ENCODE measurements at regions not wholly inside any gene's neighbourhood (a gene's known extent, or its start where the extent isn't known, plus 50 kb on each side); places are given as distances from the start of the nearest gene placed in this dataset.
"Not testable (repeated sequence)": the region's sequence is repeated elsewhere in the genome, so short reads cannot be mapped to it uniquely, and the experiment has no call there.

DNA sequence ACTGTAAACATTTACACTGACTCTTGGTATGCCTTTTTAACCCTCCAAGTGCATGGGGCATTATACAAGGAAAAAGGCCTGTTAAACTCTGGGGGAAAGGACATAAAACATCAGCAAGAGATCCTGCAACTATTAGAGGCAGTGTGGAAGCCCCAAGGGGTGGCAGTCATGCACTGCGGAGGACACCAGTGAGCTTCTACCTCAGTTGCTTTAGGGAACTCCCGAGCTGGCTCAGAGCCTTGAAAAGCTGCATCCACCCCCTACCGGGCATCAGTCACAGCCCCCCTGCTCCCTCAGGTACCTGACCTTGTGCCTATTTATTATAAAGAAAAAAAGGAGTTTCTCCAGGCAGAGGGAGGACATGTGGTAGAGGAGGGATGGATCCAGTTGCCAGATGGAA lies 695.6 kb upstream of the LMO3 start:
- Histone ChIP-seq H3K4me3 (ENCODE audit: low read depth in 1 of 2, low read length in 2 of 2) (no peak overlapping the region), H3K36me3 (ENCODE audit: control insufficient read depth in 1 of 2, insufficient read depth in 2 of 2, low read length in 2 of 2) (no peaks in the 10 kb centered on the region), H3K27ac (ENCODE audit: low read length) (no peak overlapping the region), H3K4me1 (ENCODE audit: control insufficient read depth in 1 of 2, insufficient read depth in 2 of 2, low read length in 2 of 2) (no peaks in the 10 kb centered on the region), H3K9me3 (ENCODE audit: control insufficient read depth in 1 of 2, low read length in 2 of 2) (peaks cover 3 to 17% of the 10 kb centered on the region in 2 donors), H3K27me3 (ENCODE audit: low read depth, low read length) (no peaks in the 10 kb centered on the region)

DNA sequence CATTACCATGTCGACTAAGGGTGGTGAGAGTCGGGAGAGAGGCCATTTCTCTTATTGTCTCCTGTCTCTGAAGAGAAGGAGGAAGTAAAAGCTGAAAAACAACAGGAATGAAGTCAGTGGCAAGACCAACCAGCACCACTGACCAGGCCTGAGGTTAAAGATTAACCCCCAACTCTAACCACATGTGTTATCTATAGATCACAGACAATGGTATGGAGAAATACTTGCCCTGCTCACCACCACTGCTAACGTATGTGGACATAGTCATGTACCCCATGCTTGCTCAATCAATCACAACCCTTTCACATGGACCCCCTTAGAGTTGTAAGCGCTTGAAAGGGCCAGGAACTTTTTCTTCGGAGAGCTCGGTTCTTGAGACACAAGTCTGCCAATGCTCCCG lies 690.9 kb upstream of the LMO3 start:
- no peaks in the 10 kb centered on the region for H3K36me3 ChIP-seq (ENCODE audit: control insufficient read depth in 1 of 2, insufficient read depth in 2 of 2, low read length in 2 of 2)
- no peak overlapping the region for H3K4me3 ChIP-seq (ENCODE audit: low read depth in 1 of 2, low read length in 2 of 2)
- H3K27ac ChIP-seq (ENCODE audit: low read length) = no peak overlapping the region
- H3K9me3 ChIP-seq (ENCODE audit: control insufficient read depth in 1 of 2, low read length in 2 of 2) = peaks cover 0 to 12% of the 10 kb centered on the region in 2 donors
- no peaks in the 10 kb centered on the region for H3K27me3 ChIP-seq (ENCODE audit: low read depth, low read length)
- no peaks in the 10 kb centered on the region for H3K4me1 ChIP-seq (ENCODE audit: control insufficient read depth in 1 of 2, insufficient read depth in 2 of 2, low read length in 2 of 2)

DNA sequence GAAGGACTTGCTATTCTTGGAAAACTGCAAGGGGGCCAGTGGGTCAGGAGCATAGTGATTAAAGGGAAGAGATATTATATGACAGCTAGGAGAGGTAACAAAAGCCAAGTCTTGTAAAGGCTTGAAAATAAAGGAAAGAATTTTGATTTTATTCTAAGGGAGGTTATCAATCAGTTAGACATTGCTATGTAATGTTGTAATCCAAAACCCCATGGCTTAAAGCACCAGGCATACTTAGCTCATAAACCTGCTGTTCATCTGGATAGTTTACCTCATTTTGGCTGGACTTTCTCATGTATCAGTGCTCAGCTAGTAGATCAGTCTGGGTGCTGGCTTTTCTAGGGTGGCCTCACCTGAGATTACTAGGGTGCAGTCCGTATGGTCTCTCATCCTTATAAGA lies 680.9 kb upstream of the LMO3 start:
- no peaks in the 10 kb centered on the region for H3K4me1 ChIP-seq (ENCODE audit: control insufficient read depth in 1 of 2, insufficient read depth in 2 of 2, low read length in 2 of 2)
- no peak overlapping the region for H3K27ac ChIP-seq (ENCODE audit: low read length)
- no peaks in the 10 kb centered on the region for H3K36me3 ChIP-seq (ENCODE audit: control insufficient read depth in 1 of 2, insufficient read depth in 2 of 2, low read length in 2 of 2)
- peaks cover 8% of the 10 kb centered on the region in 2 donors for H3K9me3 ChIP-seq (ENCODE audit: control insufficient read depth in 1 of 2, low read length in 2 of 2)
- no peaks in the 10 kb centered on the region for H3K27me3 ChIP-seq (ENCODE audit: low read depth, low read length)
- peak overlapping the region in 1 of 2 donors; percentile 3 for H3K4me3 ChIP-seq (ENCODE audit: low read depth in 1 of 2, low read length in 2 of 2)

DNA sequence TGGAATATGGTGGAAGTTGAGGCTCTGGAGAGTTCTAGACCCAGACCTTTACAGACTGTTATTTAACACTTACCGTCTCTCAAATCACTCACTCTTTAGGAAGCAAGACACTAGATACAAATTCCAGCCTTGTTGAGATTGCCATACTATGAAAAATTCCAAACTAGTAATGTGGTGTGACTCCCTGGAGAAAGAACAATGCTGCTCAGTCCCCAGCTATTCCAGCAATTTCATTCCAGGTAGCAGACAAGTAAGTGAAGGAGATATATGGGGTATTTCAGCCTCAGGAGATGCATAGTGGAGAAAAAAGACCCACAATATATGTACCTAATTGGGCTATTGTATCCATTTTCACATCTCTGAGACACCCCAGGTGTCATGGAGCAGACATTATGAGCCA lies 678.9 kb upstream of the LMO3 start:
- Histone ChIP-seq H3K4me3 (ENCODE audit: low read depth in 1 of 2, low read length in 2 of 2) (no peak overlapping the region), H3K9me3 (ENCODE audit: control insufficient read depth in 1 of 2, low read length in 2 of 2) (peaks cover 8% of the 10 kb centered on the region in 2 donors), H3K27ac (ENCODE audit: low read length) (no peak overlapping the region), H3K36me3 (ENCODE audit: control insufficient read depth in 1 of 2, insufficient read depth in 2 of 2, low read length in 2 of 2) (no peaks in the 10 kb centered on the region), H3K27me3 (ENCODE audit: low read depth, low read length) (no peaks in the 10 kb centered on the region), H3K4me1 (ENCODE audit: control insufficient read depth in 1 of 2, insufficient read depth in 2 of 2, low read length in 2 of 2) (no peaks in the 10 kb centered on the region)

DNA sequence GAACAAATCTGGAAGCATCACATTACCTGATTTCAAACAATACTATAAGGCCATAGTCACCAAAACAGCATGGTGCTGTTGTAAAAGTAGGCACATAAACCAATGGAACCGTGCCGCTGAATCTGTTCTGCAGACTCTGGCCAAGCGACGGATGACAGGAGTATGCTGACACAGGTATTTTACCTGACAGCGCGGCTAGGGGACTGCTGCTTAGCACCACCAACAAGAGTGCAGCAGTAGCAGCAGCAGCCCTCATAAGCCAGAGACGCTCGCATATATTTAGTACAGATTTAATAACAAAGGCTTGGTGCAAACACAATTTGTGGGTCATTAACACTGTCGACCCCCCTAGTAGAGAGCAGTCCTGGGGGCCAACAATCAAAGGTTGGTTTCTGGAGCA lies 677.6 kb upstream of the LMO3 start:
- Histone ChIP-seq H3K4me1 (ENCODE audit: control insufficient read depth in 1 of 2, insufficient read depth in 2 of 2, low read length in 2 of 2) (no peaks in the 10 kb centered on the region), H3K27ac (ENCODE audit: low read length) (no peak overlapping the region), H3K4me3 (ENCODE audit: low read depth in 1 of 2, low read length in 2 of 2) (no peak overlapping the region), H3K36me3 (ENCODE audit: control insufficient read depth in 1 of 2, insufficient read depth in 2 of 2, low read length in 2 of 2) (no peaks in the 10 kb centered on the region), H3K27me3 (ENCODE audit: low read depth, low read length) (no peaks in the 10 kb centered on the region), H3K9me3 (ENCODE audit: control insufficient read depth in 1 of 2, low read length in 2 of 2) (peaks cover 8% of the 10 kb centered on the region in 2 donors)

DNA sequence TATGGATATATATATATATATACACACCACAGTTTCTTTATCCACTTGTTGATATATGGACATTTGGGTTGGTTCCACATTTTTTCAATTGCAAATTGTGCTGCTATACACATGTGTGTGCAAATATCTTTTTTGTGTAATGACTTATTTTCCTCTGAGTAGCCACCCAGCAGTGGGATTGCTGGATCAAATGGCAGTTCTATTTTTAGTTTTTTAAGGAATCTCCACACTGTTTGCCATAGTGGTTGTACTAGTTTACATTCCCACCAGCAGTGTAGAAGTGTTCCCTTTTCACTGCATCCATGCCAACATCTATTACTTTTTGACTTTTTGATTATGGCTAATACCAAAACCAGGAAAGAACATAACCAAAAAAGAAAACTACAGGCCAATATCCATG lies 676.2 kb upstream of the LMO3 start:
- H3K9me3 ChIP-seq (ENCODE audit: control insufficient read depth in 1 of 2, low read length in 2 of 2); H3K27ac ChIP-seq (ENCODE audit: low read length); H3K4me1 ChIP-seq (ENCODE audit: control insufficient read depth in 1 of 2, insufficient read depth in 2 of 2, low read length in 2 of 2); H3K27me3 ChIP-seq (ENCODE audit: low read depth, low read length); H3K36me3 ChIP-seq (ENCODE audit: control insufficient read depth in 1 of 2, insufficient read depth in 2 of 2, low read length in 2 of 2); H3K4me3 ChIP-seq (ENCODE audit: low read depth in 1 of 2, low read length in 2 of 2): not testable (repeated sequence)

DNA sequence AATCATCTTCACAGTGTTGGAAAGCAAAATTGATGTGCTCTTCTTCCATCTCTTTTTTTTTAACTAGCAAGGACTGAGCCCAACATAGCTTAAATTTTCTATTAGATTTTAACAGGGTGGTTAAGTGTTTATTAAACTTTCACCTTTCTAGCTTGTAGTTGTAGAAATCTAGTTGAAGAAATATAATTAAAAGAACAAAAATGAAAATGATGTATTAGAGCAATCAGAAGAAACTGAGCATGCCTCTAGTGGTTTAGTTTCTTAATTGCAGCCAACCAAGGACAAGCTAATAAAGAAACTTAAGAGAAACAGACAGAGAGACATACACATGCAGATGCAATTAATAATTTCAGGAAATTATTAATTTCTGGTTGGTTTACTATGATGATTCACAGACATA lies 673.0 kb upstream of the LMO3 start:
- H3K4me3 ChIP-seq (ENCODE audit: low read depth in 1 of 2, low read length in 2 of 2) = no peak overlapping the region
- no peaks in the 10 kb centered on the region for H3K4me1 ChIP-seq (ENCODE audit: control insufficient read depth in 1 of 2, insufficient read depth in 2 of 2, low read length in 2 of 2)
- no peaks in the 10 kb centered on the region for H3K9me3 ChIP-seq (ENCODE audit: control insufficient read depth in 1 of 2, low read length in 2 of 2)
- H3K27me3 ChIP-seq (ENCODE audit: low read depth, low read length) = no peaks in the 10 kb centered on the region
- H3K36me3 ChIP-seq (ENCODE audit: control insufficient read depth in 1 of 2, insufficient read depth in 2 of 2, low read length in 2 of 2) = no peaks in the 10 kb centered on the region
- H3K27ac ChIP-seq (ENCODE audit: low read length) = no peak overlapping the region

DNA sequence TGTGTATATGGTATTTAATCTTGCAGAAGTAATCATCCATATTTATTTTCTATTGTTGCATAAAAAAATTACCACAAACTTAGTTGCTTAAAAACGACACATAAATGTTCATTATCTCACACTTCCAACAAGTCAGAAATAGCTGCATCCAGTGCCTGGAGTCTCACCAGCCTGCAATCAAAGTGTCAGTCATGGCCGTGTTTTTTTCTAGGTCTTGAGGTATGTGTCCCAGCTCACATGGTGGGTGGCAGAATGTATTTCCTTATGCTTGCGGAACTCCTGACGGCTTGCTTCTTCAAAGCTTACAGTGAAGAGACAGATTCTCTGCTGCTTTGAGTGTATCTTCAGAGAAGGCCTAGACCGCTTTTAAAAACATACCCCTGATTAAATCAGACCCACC lies 670.2 kb upstream of the LMO3 start:
- no peaks in the 10 kb centered on the region for H3K4me1 ChIP-seq (ENCODE audit: control insufficient read depth in 1 of 2, insufficient read depth in 2 of 2, low read length in 2 of 2)
- no peaks in the 10 kb centered on the region for H3K27me3 ChIP-seq (ENCODE audit: low read depth, low read length)
- no peaks in the 10 kb centered on the region for H3K9me3 ChIP-seq (ENCODE audit: control insufficient read depth in 1 of 2, low read length in 2 of 2)
- no peaks in the 10 kb centered on the region for H3K36me3 ChIP-seq (ENCODE audit: control insufficient read depth in 1 of 2, insufficient read depth in 2 of 2, low read length in 2 of 2)
- no peak overlapping the region for H3K27ac ChIP-seq (ENCODE audit: low read length)
- no peak overlapping the region for H3K4me3 ChIP-seq (ENCODE audit: low read depth in 1 of 2, low read length in 2 of 2)

DNA sequence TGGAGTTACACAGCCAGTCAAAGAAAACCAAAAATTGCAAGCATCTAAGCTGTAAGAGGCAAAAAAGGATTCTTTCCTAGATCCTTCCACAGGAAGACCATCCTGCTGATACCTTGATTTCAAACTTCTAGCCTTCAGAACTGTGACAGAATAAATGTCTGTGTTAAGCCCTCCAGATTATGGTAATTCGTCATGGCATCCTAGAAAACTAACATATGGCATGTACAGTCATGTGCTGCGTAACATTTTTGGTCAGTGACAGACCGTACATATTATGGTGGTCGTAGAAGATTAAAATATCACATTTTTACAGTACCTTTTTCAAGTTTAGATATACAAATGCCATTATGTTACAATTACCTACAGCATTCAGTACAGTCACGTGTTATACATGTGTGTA lies 660.9 kb upstream of the LMO3 start:
- Histone ChIP-seq H3K4me3 (ENCODE audit: low read depth in 1 of 2, low read length in 2 of 2) (no peak overlapping the region), H3K36me3 (ENCODE audit: control insufficient read depth in 1 of 2, insufficient read depth in 2 of 2, low read length in 2 of 2) (no peaks in the 10 kb centered on the region), H3K27ac (ENCODE audit: low read length) (no peak overlapping the region), H3K27me3 (ENCODE audit: low read depth, low read length) (no peaks in the 10 kb centered on the region), H3K9me3 (ENCODE audit: control insufficient read depth in 1 of 2, low read length in 2 of 2) (no peaks in the 10 kb centered on the region), H3K4me1 (ENCODE audit: control insufficient read depth in 1 of 2, insufficient read depth in 2 of 2, low read length in 2 of 2) (no peaks in the 10 kb centered on the region)

DNA sequence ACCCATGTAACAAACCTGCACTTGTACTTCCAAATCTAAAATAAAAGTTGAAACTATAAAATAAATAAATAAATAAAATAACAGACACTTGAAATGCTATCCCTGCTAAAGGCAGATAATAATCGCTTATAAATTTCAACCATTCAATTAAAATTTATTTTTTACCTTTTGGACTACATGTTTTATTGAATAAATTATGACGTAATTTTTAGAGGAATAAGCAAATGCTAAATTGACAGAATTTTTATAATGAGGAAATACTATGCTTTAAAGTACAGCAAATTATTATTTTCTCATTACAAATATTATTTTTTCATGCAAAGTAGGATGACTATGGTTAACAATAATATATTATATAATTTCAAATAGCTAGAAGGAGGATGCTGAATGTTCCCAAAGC lies 658.6 kb upstream of the LMO3 start:
- Histone ChIP-seq H3K4me3 (ENCODE audit: low read depth in 1 of 2, low read length in 2 of 2) (no peak overlapping the region), H3K4me1 (ENCODE audit: control insufficient read depth in 1 of 2, insufficient read depth in 2 of 2, low read length in 2 of 2) (no peaks in the 10 kb centered on the region), H3K27me3 (ENCODE audit: low read depth, low read length) (no peaks in the 10 kb centered on the region), H3K27ac (ENCODE audit: low read length) (no peak overlapping the region), H3K9me3 (ENCODE audit: control insufficient read depth in 1 of 2, low read length in 2 of 2) (no peaks in the 10 kb centered on the region), H3K36me3 (ENCODE audit: control insufficient read depth in 1 of 2, insufficient read depth in 2 of 2, low read length in 2 of 2) (no peaks in the 10 kb centered on the region)

DNA sequence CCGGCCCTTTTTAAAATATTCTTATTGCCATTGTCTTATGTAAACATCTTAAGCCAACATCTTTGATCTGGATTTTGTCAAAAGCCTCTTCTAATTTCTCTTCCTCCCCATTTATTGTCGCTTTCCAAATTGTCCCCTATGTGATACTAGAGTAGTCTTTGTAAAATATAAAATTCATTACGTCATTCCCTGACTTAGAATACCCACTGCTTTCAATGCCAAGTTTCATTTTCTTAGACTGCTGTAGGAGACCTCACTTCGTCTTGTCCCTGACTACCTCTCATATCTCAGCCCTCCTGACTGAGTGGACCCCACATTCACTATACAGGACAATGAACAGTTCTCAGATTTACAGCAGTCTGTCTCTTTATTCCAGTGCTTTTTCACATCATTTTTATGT lies 633.9 kb upstream of the LMO3 start:
- H3K4me3 ChIP-seq (ENCODE audit: low read depth in 1 of 2, low read length in 2 of 2) = no peak overlapping the region
- no peak overlapping the region for H3K27ac ChIP-seq (ENCODE audit: low read length)
- H3K9me3 ChIP-seq (ENCODE audit: control insufficient read depth in 1 of 2, low read length in 2 of 2) = peaks cover 0 to 3% of the 10 kb centered on the region in 2 donors
- no peaks in the 10 kb centered on the region for H3K36me3 ChIP-seq (ENCODE audit: control insufficient read depth in 1 of 2, insufficient read depth in 2 of 2, low read length in 2 of 2)
- H3K27me3 ChIP-seq (ENCODE audit: low read depth, low read length) = no peaks in the 10 kb centered on the region
- H3K4me1 ChIP-seq (ENCODE audit: control insufficient read depth in 1 of 2, insufficient read depth in 2 of 2, low read length in 2 of 2) = no peaks in the 10 kb centered on the region

DNA sequence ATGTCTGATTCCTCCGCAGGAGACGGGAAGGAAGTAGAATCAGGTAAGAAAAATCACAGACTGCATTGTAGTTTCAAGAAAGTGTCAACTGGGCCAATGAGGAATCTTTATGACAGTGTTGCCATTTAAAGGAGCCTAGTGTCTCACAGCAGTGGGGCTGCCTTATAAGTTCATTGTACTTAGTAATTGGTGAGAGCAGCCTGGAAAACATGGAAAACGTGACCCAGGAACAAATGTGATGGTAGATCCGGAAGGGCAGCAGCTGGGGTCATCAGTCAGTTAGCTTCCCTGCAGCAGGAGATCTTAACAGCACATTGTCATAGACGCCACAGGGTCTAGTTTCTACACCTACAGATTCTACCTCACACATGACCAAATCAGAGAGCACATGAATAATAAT lies 630.0 kb upstream of the LMO3 start:
- H3K36me3 ChIP-seq (ENCODE audit: control insufficient read depth in 1 of 2, insufficient read depth in 2 of 2, low read length in 2 of 2) = no peaks in the 10 kb centered on the region
- no peak overlapping the region for H3K4me3 ChIP-seq (ENCODE audit: low read depth in 1 of 2, low read length in 2 of 2)
- H3K9me3 ChIP-seq (ENCODE audit: control insufficient read depth in 1 of 2, low read length in 2 of 2) = no peaks in the 10 kb centered on the region
- H3K4me1 ChIP-seq (ENCODE audit: control insufficient read depth in 1 of 2, insufficient read depth in 2 of 2, low read length in 2 of 2) = no peaks in the 10 kb centered on the region
- no peaks in the 10 kb centered on the region for H3K27me3 ChIP-seq (ENCODE audit: low read depth, low read length)
- H3K27ac ChIP-seq (ENCODE audit: low read length) = no peak overlapping the region
